ENCODE measurements at regions not wholly inside any gene's neighbourhood (a gene's known extent, or its start where the extent isn't known, plus 50 kb on each side); places are given as distances from the start of the nearest gene placed in this dataset.
"Not testable (repeated sequence)": the region's sequence is repeated elsewhere in the genome, so short reads cannot be mapped to it uniquely, and the experiment has no call there.

DNA sequence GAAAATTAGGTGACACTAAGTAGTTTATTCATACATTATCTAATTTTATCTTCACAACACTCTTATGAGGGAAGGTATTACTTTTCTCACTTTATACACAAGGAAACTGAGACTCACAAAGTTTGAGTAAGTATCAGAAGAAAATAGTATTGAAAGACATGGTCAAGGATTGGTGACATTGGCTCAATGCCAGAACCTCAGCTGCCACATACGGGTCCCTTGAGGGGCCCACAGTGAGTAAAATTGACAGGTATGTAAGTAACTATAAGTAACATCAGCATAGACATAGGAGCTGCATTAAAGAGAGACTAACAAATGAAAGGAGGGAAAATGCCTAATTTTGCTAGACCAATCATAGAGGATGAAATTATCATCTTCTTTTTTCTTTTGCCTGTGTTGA, 134.1 kb downstream of the COX18 start:
- TF ChIP-seq, protein P1, sequence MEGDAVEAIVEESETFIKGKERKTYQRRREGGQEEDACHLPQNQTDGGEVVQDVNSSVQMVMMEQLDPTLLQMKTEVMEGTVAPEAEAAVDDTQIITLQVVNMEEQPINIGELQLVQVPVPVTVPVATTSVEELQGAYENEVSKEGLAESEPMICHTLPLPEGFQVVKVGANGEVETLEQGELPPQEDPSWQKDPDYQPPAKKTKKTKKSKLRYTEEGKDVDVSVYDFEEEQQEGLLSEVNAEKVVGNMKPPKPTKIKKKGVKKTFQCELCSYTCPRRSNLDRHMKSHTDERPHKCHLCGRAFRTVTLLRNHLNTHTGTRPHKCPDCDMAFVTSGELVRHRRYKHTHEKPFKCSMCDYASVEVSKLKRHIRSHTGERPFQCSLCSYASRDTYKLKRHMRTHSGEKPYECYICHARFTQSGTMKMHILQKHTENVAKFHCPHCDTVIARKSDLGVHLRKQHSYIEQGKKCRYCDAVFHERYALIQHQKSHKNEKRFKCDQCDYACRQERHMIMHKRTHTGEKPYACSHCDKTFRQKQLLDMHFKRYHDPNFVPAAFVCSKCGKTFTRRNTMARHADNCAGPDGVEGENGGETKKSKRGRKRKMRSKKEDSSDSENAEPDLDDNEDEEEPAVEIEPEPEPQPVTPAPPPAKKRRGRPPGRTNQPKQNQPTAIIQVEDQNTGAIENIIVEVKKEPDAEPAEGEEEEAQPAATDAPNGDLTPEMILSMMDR (IDR thresholded peaks at IDR 0.05; ENCODE audit: insufficient read depth, low read length, missing control alignments) = no peak
- ChIA-PET CTCF (no interaction called here), POLR2A (no interaction called here)
- no peak for DNase-seq (ENCODE audit: low read depth, low spot score)
- no peak overlapping the region for H3K4me3 ChIP-seq (ENCODE audit: low read depth, low read length)

DNA sequence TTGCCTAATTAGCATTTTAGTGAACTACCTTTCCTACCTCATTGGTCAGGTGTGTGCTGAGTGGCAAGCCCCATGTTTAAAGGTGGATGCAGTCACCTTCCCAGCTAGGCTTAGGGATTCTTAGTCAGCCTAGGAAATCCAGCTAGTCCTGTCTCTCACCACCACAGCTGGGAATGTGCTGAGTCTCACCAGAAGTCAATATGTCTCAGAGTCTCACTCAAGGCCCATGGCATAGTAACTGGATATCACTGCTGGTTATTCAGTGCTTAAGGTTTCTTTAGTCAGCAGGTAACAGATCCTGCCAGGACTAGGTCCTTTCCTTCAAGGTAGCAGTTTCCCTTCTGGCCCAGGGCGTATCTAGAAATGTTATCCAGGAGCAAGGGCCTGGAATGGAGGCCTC, 136.5 kb downstream of the COX18 start:
- CTCF ChIA-PET = no interaction called here
- TF ChIP-seq, protein P1 (IDR thresholded peaks at IDR 0.05; ENCODE audit: insufficient read depth, low read length, missing control alignments) = no peak
- POLR2A ChIA-PET = no interaction called here

GRCh38 chr4:72931346-72931745, 138.2 kb downstream of the COX18 start:
- H3K4me3 ChIP-seq (ENCODE audit: low read depth, low read length) = no peak overlapping the region
- TF ChIP-seq, protein P1 (IDR thresholded peaks at IDR 0.05; ENCODE audit: insufficient read depth, low read length, missing control alignments) = no peak
- no peak for DNase-seq (ENCODE audit: low read depth, low spot score)
- ChIA-PET POLR2A (no interaction called here), CTCF (no interaction called here)

More for the DNA sequence above, 136.5 kb downstream of the COX18 start:
- no peak for DNase-seq (ENCODE audit: low read depth, low spot score)
- no peak overlapping the region for H3K4me3 ChIP-seq (ENCODE audit: low read depth, low read length)

DNA sequence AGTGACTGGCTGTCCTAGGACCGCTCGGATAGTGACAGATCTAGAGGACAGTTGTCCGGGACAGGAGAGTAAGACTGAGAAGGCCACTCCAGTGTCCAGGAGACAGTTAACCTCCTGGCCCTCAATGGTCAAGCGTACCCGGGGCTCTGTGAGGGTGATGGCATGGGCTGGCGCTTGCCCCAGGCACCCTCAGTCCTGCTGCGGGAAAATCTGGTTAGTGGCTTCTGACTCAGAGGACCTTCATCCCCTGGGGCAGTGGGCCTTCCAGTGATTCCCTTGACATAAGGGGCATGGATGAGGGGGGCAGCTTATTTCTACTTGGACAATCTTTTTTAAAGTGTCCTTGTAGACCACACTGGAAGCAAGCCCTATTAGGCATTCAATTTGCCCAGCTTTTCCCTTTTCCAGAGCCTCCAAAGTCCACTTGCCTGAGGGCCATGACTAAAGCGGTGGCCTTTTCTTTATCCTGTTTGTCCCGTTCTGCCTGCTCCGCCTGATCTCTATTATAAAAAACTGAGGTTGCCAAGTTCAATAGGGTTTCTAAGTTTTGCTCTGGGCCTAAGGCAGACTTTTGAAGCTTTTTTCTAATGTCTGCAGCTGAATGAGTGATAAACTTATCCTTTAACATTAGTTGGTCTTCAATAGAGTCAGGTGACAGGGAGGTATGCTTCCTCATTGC, 139.8 kb downstream of the COX18 start:
- POLR2A ChIA-PET; DNase-seq (ENCODE audit: low read depth, low spot score); CTCF ChIA-PET; H3K4me3 ChIP-seq (ENCODE audit: low read depth, low read length): not testable (repeated sequence)

DNA sequence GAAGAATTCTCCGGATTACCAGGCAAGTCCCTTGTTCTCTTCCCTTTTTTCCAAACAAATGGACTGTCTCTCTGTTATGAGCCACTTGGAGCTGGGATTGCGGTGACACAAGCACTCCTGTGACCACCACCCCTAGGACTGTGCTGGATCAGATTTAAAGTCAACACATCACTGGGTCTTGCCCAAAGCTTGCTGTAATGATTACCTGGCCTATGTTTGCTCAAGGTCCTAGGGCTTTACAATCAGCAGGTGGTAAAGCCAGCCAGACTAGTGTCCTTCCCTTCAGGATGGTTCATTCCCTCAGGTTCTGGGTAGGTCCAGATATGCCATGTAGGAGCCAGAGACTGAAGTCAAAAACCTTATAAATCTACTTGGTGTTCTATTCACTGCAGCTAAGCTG, 144.7 kb downstream of the COX18 start:
- ChIA-PET POLR2A (no interaction called here), CTCF (no interaction called here)
- DNase-seq (ENCODE audit: low read depth, low spot score) = no peak
- no peak overlapping the region for H3K4me3 ChIP-seq (ENCODE audit: low read depth, low read length)
- TF ChIP-seq, protein P1 (IDR thresholded peaks at IDR 0.05; ENCODE audit: insufficient read depth, low read length, missing control alignments) = no peak

DNA sequence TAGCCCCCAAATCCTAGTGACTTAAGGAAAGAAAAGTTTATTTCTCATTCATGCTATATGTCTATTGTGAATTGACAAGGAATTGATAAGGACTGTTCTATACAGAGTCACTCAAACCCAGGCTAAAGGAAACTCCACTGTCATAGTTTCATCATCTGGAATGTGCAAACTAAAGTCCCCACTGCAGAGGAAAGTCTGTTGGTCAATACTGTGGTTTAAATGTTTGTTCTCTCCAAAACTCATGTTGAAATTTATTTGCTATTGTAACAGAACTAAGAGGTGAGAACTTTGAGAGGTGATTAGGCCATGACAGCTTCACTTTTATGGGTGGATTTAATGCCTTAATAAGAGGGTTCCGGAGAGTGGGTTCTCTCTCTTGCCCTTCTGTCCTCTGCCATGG, 149.6 kb downstream of the COX18 start:
- POLR2A ChIA-PET = no interaction called here
- TF ChIP-seq, protein P1 (IDR thresholded peaks at IDR 0.05; ENCODE audit: insufficient read depth, low read length, missing control alignments) = no peak
- CTCF ChIA-PET = no interaction called here
- no peak for DNase-seq (ENCODE audit: low read depth, low spot score)
- no peak overlapping the region for H3K4me3 ChIP-seq (ENCODE audit: low read depth, low read length)

DNA sequence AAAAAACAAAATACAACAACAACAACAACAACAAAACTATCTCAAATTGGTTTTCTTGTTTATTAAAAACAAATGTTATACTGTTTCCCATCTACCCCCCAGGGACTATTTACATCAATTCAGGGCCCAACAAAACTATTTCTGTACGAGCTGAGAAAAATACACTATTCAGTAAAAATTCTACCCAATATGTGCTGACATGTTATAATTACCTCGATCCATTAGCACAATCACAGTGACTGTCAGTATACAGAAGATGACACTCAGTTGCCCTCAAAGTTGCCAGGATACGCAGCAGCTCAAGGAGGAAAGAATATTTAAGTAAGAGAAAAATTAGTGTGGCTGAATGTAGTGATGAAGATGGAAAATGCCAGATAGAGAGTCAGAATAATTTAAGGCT, 150.1 kb downstream of the COX18 start:
- H3K4me3 ChIP-seq (ENCODE audit: low read depth, low read length) = no peak overlapping the region
- ChIA-PET CTCF (no interaction called here), POLR2A (no interaction called here)
- TF ChIP-seq, protein P1 (IDR thresholded peaks at IDR 0.05; ENCODE audit: insufficient read depth, low read length, missing control alignments) = no peak
- no peak for DNase-seq (ENCODE audit: low read depth, low spot score)

All from AG04449 (cell line).